Inferior parietal cortex (tissue), 1 donor: ENCODE measurements at regions not wholly inside any gene's neighbourhood (a gene's known extent, or its start where the extent isn't known, plus 50 kb on each side); places are given as distances from the start of the nearest gene placed in this dataset.
A peak's percentile ranks its signal among the peaks of the same experiment; 100 is the strongest.

Experiments used
- DNase-seq: peaks from one replicate; pipeline ENCODE4 v3.0.0-alpha.2; 2016; ENCODE audit errors: extremely low spot score

DNA sequence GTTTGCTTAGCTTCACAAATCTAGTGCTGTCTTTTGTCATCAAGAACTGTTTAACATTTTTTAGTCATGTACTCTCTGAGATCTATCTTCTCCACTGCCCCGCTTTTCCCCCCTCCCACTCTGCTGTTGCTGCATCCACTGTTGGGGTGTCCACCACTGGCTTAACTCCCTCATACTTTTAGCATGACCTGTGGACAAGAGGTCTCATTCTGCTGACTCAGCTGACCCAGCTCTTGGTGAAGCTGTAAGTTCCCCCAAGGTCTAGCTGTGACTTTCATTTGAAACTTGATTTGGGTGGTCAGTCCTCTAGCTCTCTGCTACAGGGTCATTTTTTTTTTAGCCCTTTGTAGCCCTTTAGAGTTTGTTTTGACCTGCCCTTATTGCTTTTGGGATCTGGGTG lies 427.2 kb downstream of the PLCL1 start:
- no peak for DNase-seq

DNA sequence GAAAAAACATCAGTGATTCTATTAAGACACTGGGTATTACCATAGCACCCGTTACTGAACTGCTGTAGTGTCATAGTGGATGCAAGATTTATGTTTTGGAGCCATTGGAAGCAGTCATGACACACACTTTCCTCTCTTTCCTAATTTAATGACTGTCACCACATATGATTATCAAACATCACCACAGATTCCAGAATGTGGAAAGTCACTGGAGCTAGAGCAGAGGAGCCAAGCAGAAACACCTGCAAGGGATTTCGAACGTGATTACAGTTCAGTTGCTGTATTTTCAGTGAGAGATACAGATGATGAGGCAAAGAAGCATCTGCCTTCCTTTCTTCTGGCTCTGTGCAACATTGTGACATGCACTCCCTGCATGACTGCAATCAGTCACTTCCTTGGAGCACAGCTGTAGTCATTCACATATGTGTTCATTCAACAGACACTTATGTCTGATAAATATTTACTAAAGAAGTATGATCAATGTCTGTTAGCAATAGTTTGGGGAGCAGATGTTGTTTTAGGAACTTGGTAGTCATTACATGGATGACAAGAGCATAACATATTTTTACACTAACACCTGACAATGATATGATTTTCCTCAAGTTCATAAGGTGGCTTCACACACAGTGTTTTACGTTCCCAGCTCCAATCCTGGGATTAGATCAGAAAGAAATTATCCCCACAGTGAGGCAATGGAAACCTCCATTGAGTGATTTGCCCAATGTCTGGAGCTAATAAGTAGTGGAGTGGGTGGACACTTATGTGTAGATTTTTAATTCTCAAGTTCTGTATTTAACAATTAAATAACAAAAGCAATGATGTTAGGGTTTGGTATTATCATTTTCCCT lies 416.6 kb downstream of the PLCL1 start:
- DNase-seq = no peak

DNA sequence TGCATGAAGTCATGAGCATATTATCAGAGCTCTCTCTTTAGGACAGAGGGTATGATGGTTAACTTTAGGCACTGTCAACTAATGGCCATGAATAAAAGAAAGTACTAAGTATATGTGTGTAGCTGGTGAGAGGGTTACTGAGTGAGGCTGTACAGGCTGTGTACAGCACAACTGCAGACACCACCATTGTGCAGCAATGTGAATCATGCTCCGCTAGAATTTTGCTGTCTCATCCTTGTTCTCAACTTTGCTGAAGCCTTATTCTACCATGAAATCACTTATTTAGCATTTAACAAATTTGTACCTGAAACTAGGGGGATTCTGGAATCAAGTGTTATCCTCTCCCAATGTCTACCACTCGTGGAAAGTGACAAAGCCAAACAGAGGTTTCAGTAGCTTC lies 414.9 kb downstream of the PLCL1 start:
- no peak for DNase-seq

DNA sequence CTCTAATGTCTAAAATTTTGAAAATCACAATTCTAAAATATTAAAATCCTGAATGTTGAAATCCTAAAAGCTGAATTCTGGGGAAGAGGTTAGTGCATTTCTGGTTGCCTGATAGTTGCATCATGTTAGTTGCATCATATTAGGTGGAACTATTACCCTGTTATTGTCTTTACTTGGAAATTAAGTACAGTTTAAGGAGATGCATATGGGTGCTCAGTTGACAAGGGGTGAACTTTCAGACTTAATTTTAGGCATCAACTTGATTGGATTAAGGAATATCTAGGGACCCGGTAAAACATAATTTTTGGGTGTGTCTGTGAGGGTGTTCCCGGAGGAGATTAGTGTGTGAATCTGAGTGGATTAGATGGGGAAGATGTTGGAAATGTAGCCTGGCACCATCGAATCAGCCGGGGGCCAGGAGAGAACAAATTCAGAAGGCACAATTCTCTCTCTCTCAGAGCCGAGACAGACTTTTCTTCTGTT lies 409.8 kb downstream of the PLCL1 start:
- no peak for DNase-seq

DNA sequence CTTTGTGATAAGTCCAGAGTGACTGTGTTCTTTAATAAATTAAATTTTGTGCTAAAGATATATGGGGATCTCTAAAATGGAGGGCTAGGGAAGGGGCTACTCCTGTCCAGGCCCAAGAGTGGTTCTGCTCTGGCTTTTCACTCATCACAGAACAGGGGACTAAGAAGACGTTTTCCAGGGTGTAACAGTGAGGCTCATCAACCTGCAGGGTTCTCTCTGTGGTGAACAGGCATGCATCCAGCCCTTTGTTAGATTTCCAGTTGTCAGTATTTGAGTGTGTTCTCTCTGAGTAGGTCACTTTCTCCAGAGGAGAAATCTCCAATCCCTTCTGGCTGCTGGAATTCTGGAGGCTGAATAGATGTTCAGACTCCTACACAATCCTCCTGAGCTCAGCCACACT lies 408.9 kb downstream of the PLCL1 start:
- DNase-seq = no peak

DNA sequence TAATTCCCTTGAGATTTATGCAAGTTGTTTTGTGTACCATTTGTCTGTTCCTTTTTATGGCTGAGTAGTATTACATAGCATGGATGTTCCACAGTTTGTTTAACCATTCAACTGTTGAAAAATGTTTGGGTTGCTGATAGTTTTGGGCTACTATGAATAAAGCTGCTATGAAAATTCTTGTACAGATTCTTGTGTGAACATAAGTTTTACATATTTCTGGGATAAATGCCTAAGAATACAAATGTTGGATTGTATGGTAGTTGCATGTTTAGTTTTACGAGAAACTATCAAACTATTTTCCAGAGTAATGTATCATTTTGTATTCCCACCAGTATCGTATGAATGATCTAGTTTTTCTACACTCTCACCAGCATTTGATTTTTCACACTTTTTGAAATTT lies 407.3 kb downstream of the PLCL1 start:
- DNase-seq = no peak

DNA sequence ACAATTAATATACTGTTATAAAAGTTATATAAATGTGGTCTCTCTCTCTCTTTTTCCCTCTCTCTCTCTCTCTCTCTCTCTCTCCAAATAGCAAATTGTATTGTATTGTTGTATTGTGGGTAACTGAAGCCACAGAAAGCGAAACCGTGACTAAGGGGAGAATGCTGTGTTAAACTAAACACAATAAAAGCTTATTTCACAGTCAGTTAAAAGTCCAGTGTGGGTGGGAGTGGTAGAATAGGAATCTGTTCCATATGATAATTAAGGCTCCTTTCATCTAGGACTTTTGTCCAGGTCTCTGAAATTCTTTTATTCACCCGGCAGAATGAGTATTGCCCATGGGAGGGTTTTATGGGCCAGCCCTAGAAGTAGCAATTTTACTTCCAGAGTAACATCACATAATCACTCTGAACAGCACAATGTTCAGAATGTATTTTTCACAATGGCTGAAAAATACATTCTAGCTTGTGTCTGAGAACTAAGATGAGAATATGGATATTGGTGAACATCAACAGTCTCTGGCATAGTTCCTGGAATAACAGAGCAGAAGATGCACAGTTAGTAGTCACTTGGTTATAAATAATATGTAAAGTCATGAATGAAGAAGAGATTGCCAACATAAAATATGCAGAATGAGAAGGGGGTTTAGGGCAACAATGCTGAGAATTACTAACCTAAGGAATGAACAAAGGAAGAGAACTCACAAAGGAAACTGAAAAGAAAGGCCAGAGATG lies 399.1 kb downstream of the PLCL1 start:
- DNase-seq = peak; percentile 48
